VCaP (cell line): ENCODE measurements at regions not wholly inside any gene's neighbourhood (a gene's known extent, or its start where the extent isn't known, plus 50 kb on each side); places are given as distances from the start of the nearest gene placed in this dataset.

Experiments
- H3K27ac ChIP-seq: fragments of 450-650 bp; 2 replicates; pipeline ENCODE4 v1.5.1; 2017
- TF ChIP-seq, protein P1 (sequence below): fragments of 450-650 bp; conservative IDR thresholded peaks from 2 replicates; pipeline ENCODE4 v1.5.1; 2017; ENCODE audit warnings: mild to moderate bottlenecking, moderate library complexity

DNA sequence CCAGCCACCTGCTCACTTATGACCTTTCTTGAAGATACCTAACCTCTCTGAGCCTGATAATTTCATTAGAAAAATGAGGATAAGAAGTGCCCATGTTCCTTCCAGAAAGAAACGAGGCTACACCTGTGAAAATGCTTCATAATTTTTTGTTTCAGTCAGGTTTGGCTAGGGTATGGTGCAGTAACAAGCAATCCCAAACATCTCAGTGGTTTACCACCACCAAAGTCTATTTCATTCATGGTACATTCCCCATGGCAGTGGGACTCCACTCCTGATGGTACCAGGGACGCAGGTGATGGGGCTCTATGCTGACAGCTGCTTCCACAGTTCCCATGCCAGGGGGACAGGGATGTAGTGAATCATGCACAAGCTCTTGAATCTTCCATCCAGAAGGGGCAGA, 147.6 kb upstream of the CES5A start:
- H3K27ac ChIP-seq = no peak overlapping the region
- TF ChIP-seq, protein P1, sequence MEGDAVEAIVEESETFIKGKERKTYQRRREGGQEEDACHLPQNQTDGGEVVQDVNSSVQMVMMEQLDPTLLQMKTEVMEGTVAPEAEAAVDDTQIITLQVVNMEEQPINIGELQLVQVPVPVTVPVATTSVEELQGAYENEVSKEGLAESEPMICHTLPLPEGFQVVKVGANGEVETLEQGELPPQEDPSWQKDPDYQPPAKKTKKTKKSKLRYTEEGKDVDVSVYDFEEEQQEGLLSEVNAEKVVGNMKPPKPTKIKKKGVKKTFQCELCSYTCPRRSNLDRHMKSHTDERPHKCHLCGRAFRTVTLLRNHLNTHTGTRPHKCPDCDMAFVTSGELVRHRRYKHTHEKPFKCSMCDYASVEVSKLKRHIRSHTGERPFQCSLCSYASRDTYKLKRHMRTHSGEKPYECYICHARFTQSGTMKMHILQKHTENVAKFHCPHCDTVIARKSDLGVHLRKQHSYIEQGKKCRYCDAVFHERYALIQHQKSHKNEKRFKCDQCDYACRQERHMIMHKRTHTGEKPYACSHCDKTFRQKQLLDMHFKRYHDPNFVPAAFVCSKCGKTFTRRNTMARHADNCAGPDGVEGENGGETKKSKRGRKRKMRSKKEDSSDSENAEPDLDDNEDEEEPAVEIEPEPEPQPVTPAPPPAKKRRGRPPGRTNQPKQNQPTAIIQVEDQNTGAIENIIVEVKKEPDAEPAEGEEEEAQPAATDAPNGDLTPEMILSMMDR = no peak

DNA sequence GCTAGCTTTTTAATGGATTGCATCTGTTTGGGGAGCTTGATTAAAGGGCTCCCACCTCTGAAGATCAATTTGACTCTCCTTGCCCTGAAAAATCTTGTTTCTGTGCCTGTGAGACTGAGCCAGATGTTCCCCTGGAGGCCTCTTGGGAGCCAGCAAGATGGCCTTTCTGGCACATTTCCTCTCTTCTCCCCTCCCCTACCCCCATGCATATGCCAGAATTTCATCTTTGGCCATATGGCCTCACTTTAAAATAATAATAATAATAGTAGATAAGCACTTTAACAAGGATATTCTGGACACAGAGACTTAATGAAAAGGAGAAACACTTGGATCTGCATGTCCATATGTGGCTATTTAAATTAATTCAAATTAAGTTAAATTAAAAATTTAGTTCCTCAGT, 144.1 kb upstream of the CES5A start:
- no peak overlapping the region for H3K27ac ChIP-seq
- TF ChIP-seq, protein P1 = no peak

DNA sequence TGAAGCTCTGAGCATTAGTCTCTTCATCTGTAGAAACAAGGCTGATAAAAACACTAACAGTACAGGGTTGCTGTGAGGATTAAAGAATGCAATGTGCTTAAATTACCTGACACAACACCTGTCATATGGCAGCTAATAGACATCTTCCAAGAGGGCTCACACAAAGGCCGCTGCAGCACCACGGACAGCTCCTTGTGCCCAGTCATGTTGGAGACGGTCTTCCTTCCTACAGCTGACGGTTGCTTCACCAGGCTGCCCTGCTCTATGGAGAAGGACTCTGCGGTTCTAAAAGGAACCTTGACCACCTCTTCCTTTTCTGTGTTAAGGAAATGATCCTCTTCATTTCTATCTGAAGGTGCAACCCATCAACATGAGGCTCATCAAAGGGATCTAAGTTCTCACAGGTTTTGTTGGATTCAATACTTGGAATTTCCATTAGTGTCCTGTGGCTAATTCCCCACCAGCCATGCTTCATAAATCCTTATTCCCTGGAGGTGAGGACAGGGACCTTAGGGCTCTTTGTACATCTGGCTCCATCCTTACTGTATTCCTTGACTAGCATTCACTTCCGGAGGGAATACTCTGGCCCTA, 138.9 kb upstream of the CES5A start:
- TF ChIP-seq, protein P1 = no peak
- no peak overlapping the region for H3K27ac ChIP-seq

DNA sequence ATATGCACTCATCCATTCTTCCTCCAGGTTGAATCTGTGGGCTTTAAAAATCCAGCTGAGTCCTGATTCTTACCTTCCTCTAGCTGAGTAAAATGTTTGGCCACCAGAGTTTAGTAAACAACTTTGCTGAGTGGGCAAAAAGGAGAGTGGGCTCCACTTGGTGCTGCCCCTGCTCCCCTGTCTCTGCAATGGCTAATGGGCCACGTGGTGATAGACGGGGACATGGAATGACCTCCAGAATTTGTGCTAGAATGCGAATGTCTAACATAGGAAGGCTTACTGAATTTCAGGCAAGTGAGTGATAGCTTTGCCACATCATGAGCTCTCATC, 137.3 kb upstream of the CES5A start:
- H3K27ac ChIP-seq = no peak overlapping the region
- TF ChIP-seq, protein P1 = no peak

DNA sequence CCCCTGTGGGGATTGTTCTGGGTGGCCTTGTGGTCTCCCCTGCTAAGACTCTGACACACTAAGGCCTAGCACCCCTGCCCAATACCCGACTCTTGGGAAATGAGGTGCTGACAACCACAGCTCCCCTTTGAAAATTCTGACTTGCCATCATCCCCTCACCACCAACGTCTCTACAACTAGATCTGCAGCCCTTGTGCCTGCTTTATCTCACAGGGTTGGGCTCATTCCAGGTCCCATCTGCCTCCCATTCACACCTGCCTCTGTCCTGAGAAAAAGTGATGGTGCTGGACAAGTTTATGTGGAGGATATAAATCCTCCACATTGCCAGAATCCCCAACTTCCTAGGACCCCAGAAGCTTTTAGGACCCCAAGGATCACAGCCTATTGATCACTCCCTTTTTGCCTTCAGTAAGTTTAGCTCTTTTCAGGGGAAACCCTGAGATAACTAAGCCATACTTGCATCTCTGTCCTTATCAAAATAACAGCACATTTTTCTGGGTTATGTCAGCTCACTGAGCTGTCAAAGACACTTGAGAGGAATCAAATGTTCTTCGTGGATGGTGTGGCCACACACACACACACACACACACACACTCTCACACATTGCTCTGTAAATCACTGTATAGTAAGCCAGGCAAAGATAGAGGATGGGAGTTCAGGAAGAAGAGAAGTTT, 136.8 kb upstream of the CES5A start:
- TF ChIP-seq, protein P1 = no peak
- no peak overlapping the region for H3K27ac ChIP-seq

DNA sequence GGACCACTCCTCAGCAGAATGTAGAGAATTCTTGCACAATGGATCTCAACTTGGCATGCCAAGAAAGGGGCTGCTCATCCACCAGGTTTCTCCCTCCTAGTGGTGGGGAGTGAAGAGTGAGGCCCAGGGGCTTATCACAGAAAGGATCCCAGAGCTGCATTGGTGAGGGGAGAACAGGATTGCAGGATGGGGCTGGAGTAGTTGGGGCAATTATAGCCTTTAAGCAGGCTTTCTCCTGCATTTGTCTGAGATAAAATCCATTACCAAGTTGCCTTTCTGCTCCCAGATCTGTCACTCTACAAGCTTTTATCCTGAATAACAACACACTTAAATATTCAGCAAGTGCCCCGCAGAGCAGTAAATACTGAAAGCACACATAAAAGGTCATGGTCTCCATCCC, 130.8 kb upstream of the CES5A start:
- TF ChIP-seq, protein P1 = no peak
- no peak overlapping the region for H3K27ac ChIP-seq

DNA sequence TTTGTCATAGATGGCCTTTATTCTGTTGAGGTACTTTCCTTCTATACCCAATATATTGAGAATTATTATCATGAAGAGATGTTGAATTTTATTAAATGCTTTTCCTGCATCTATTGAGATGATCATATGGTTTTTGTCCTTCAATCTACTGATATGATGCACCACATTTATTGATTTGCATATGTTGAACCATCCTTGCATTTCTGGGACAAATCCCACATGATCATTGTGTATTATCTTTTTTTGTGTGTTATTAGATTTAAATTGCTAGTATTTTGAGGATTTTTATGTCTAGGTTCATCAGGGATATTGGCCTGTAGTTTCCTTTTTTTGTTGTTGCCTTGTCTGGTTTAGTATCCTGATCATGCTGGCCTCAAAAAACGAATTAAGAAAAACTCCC, 124.5 kb upstream of the CES5A start:
- TF ChIP-seq, protein P1 = no peak
- H3K27ac ChIP-seq = no peak overlapping the region
